ENCODE measurements at regions not wholly inside any gene's neighbourhood (a gene's known extent, or its start where the extent isn't known, plus 50 kb on each side); places are given as distances from the start of the nearest gene placed in this dataset.

DNA sequence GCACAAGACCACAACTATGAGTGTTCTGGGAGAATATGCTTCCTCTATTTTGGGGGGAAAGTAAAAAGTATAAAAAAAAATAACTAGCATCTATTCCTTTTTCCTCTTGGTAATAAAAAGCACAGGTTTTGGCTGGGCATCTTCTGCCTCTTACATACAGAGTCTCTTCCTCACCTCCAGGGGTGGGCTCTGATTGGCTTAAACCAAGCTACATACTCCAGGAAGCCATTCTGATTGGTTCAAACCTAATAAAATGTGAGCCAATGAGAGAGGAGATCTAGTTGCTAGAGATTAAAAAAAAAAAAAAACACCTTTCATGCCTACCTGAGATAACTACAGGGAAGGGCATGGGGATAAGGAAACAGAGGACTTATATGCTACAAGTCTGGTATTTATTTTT, 365.9 kb upstream of the ERCC4 start:
- DNase-seq = no peak

DNA sequence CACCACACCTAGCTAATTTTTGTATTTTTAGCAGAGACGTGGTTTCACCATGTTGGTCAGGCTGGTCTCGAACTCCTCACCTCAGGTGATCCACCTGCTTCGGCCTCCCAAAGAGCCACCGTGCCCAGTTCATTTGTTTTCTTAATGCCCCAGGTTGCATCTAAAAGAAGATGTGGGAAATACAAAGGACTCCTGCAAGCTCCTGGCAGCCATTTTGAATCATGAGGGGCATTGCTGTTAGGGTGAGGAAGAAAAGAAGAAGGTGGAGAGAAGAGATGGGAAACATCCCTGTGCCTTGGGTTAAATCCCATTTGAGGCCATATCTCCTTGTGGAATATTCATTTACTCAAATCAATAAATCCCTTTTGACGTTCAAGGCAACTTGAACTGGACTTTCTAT, 365.3 kb upstream of the ERCC4 start:
- no peak for DNase-seq

DNA sequence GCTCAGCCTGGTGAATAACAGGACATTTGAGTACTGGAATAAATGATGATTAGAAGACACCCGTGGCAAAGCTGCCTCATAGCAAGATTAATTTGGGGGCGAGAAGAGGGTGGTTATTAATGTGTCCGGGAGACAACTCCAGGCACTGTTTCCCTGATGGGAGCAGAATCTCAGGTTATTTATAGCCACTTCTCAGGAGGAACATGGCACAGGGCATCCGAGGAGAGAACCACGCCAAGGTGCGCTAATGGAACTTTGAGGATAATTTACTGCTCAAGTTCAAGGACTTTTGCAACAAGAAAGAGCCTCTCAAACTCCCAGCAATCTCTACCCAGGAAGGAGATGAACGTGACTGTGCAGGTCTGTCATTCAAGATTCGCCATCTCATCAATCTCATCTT, 362.5 kb upstream of the ERCC4 start:
- no peak for DNase-seq

DNA sequence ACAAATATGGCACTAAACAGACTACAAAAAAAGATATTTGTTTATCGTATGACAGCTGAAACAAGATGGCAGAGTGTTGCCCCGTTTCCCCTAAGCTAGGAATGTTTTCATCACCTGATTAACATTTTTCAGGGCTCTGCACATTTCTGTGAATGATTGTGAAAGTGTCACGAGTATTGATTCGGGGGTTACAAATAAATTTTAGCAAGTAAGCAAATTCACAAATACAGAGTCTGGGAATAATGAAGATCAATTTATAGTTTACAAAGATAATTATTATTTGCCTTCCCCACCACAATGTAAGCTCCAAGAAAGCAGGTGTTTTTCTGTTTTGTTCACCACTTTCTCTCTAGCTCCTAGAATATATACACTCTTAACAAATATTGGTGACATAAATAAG, 361.2 kb upstream of the ERCC4 start:
- DNase-seq = no peak

DNA sequence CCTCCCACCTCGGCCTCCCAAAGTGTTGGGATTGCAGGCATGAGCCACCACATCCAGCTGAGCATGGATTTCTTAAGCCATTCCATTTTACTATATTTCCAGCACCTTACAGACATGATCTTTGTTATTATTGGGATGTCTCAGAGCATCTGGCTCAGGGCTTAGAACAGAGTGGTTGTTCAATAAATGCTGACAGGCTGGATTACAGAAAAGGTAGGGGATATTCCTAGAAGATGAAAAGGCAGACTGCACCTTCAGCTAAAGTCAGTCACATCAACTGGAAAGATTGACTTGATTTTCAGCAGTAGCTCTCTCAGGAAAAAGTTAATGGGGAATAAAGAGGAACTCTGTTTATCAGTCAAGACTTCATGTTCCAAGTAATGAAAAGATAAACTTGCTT, 360.3 kb upstream of the ERCC4 start:
- DNase-seq = no peak

DNA sequence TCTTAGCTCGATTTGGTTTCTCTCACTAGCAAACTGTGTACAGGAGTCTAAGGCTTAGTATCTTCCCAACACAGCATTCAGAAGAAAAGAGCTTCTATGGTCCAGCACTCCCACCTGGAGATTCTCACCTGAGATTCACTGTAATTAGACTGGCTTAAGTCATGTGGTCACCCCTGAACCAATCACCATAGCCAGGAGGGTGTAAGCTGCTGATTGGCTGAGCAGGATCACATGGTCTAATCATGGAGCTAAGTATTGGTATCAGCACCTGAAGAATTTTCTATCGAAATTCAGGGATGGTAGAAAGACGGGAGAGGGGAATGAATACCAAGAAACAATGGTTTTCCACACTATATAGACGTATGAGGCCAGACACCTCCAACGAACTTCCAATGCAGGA, 359.8 kb upstream of the ERCC4 start:
- DNase-seq = no peak

DNA sequence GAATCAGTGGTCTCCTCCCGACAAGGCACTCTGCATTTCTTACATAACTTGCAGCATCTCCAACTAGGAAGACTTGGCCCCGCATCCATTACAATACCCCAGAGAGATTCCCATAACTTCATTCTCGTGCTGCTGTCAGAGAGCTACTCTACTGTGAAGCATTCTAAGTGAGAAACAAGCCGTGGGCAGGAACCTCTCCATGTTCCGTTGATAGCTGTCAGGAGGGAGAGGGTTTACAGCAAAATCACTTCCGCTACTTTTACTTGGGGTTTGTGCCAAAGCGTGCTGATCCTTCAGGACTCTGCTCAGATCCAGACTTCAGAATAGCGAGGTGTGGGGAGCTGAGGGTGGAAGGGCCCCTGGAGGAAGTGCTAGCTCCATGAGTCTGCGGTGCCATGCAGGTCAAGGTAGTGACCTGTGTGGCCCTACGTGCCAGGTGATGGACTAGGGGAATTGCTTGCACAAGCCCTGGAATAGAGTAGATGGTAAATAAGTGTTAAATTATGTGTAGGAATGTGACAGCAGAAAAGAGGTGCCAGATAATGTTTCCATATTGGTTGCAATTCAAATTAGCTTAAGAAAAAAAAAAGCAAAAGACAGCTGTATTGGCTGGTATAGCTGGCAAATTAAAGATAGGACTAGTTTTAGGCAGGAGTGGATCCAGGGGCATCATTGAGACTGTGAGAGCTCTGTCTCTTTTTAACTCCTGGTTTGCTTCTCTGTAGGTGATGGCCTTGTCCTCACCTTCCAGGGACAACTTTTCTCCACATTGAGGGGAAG, 358.5 kb upstream of the ERCC4 start:
- no peak for DNase-seq

DNA sequence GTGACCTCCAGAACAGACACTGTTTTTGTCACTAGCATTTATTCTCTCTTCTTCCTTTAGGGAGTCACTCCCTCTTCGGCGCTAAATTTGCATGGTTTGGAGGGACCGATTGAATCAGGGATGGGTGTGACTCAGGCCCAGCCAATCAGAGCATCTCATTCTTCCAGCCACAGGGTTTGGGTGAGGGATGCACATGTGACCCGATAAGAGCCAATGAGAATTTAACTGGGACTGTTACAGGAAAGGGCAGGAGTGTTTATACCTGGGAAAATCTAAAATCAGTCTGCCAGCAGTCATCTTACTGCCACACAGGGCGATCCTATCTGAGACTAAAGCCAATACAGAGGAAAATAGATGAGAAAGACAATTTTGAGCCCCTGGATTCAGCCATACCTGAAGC, 351.2 kb upstream of the ERCC4 start:
- DNase-seq = no peak

DNA sequence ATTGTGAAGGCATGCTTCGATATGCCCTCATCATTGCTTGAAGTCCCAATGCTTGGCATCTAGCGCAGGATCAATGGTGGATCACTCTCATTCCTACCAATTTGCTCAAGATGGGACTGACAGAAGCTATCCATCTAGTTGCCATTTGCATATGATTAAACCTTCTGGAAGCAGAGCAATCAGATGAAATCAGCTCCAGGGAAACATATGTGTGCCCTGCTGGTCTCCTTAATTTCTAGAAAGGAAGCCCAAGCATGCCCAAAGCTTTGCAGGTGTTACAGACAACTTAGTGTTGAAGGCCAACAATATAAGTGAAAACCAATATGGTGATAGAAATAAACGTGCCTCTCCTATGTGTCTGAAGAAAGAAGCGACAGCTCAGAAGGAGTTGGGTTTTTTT, 350.0 kb upstream of the ERCC4 start:
- no peak for DNase-seq

DNA sequence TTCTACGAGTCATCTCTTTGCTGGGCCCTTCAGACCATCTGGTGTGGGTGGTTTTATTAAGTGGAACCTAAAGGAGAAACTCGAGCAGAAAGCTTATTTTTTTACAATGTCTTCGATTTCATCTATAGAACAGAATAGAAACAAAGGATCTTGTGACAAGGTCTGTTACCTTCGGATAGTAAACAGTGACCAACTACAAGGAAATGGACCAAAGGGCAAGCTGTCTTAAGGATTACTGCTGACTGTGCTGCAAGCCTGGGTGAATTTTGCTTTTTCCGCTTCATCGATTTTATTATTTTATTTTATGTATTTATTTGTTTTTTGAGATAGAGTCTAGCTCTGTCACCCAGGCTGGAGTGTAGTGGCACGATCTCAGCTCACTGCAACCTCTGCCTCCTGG, 348.9 kb upstream of the ERCC4 start:
- no peak for DNase-seq

DNA sequence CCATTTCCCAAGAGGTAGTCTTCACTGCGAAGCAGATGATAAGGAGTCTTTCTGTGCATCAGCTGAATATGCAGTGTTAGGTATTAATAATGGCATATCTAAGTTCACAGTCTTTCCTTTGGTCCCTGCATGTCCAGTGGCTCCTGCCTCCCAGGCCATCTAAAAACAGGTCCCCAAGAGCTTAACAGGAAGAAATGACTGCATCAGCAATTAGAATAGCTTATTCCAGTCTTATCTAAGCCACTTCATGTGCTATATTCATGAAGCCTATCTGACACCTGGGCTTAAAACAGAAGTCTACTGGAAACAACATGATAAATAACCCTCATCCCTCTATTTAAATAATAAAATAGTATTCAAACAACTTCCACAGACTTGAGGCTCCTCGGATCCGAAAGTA, 346.1 kb upstream of the ERCC4 start:
- DNase-seq = no peak

DNA sequence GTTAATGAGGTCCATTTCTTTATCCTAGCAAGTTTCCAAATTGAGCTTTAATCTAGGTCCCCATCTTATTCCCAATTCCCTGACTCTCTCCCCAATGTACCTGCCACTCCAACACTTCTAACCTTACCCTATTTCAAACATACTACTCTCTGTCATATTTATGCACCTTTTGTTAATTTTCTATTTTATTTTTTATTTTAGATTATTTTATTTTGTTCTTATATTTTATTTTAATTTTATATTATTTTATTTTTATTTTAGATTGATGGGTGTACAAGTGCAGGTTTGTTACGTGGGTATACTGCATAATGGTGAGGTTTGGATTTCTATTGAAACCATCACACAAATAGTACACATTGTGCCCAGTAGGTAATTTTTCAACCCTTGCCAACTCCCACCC, 333.9 kb upstream of the ERCC4 start:
- no peak for DNase-seq

DNA sequence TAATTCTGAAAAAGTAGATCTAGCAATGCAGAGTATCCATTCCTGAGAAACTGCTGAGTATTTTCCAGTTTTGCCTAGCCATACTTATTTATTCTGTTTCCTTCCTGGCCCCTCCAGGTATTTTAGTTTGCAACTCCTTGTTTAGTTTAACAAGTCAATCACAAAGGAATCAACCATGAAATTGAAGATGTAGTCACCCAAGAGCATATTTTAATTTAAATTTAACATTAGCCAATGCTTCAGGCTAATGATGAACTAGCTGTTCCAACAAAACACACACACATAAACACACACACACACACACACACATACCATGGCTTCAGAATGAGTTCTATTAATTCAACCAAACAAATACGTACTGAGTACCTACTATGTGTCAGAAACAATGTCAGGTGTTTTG, 332.8 kb upstream of the ERCC4 start:
- no peak for DNase-seq

DNA sequence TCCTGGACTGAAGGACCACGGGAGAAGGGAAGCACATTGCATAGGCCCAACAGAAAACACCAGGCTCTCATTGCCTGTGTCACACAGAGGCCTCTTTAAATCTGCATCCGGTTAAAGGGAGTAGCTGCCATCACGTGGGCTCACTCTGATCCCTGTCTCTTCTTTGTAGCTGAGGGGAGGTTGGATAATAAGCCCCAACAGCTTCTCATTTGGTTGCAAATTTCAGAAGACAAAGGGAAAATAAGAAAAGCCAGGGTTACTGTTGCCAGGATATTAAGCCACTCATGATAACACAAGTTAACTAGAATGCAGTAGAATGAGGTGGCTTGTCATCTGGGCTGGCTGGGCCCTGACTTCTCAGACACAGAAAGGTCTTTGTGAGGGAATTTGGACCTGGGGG, 325.1 kb upstream of the ERCC4 start:
- DNase-seq = no peak

DNA sequence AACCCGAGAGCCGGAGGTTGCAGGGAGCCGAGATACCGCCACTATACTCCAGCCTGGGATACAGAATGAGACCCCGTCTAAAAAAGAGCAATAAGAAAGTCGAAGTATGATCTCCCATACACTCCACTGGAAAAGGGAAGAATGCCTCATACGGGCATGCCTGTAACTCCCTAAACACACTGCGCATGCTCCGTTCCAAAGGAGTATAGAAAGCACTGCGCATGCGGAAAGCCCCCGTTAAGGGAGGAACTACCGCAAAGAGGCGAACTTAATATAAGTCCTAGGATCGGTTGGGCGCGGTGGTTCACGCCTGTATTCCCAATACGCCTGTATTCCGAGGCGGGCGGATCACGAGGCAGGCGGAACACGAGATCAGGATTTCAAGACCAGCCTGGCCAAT, 313.1 kb upstream of the ERCC4 start:
- no peak for DNase-seq

DNA sequence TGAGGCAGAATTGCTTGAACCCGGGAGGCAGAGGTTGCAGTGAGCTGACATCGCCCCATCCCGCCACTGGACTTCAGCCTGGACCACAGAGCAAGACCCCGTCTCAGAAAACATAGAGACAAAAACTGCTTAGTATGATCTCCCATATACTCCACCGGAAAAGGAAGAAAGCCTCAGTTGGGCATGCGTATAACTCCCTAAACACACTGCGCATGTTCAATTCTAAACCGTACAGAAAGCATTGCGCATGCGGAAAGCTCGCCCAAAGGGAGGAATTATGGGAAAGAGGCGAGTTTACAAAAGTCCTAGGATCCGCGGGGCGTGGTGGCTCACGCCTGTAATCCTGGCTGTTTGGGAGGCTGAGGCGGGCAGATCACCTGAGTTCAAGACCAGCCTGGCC, 312.7 kb upstream of the ERCC4 start:
- DNase-seq = no peak

DNA sequence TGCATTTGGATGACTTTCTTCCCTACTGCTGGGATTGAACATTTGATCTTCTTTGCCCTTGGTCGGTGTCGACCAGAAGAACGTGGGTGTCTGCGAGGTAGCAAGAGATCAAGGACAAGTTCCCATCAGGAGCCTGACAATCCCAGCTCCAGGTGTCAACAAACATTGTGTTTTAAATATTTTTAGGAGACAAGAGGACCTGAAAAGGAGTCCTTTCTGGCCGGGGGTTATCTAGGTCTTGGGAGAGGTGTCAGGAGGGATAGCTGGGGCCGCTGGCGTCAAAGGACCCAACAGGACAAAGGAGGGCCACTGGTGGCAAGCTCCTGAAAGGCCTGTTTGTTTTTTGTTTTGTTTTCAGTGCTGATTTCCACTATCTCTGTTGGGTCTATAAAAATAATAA, 308.4 kb upstream of the ERCC4 start:
- no peak for DNase-seq

DNA sequence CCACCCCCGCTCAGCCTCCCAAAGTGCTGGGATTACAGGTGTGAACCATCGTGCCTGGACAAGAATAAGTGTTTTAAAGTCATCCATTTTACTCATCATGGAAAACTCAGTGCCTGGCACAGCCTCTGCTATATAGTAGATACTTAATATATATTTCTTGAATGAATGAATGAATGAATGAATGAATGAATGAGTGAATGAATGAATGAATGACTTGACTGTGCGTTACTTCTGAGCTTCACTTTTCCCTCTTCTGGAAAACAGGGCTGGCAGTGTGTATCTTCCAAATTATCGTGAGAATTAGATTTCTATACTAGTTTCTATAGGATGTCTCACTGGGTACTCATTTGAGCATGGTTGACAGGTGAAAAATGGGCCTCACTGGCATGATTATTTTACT, 307.3 kb upstream of the ERCC4 start:
- no peak for DNase-seq

DNA sequence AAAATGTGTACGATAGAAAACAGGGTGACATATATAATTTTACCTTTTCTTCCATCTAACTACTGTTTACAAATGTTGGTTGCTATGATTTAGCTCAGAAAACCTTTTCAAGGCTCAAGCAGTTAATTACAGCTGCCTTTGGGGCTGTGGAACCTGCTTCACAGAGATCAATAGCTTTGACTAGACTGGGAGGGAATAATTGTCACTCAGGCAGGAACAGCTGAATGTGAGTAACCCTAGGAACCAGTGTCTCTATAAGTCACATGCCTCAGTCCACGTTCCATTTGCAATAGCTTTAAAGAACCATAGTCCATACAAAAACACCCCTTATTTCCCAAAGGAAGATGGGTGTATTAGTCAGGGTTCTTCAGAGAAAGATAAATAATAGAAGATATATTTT, 306.8 kb upstream of the ERCC4 start:
- no peak for DNase-seq

DNA sequence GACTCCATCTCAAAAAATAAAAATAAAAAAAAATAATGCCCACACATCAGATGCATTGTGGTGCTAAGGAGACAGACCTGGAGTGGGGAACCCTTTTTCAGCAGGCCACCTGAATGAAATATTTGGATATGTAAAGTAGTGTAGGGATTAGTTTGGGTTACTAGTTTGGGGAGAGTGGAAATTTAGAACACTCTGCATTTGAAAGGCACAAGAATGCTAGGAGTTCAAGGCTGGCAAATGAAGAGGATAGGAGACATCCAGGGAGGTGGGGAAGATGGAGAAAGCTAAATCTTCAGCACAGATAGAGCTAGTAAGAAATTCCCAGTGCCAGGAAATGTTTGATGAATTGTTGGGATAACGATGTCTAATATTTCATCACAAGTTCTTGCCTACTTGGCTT, 298.3 kb upstream of the ERCC4 start:
- DNase-seq = no peak

DNA sequence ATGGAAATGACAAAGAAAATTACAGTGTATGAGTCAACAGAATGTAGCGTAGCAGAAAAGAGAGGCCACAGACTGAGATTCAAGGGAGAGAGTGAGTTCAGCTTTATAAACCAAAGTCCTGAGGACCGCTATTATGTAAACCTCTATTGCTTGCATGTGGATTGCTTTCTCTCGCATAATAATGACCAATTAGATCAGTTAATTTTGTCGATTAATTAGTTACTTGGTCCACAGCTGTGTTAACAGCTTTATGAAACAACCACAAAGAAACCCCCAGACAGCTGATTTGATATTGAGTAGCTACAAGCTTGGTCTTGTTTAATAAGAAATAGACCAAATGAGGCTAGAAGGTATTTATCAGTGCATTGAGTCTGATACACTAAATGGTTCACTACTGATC, 291.8 kb upstream of the ERCC4 start:
- DNase-seq = no peak

DNA sequence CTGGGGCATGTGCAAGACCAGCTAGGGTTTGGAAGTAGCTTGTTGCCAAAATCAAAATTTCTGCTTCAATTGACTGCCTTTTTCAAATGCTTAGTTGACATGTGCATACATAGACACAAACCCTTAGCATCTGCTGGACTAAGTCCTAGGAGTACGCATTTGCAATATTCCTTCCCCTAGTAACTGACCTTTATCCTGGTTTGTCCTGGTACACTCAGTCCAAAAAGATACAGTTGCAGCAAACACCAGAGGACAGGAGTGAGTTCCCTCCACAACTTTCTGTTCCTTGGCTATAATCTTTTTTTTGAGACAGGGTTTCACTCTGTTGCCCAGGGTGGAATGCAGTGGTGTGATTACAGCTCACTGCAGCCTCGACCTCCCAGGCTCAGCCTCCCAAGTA, 290.2 kb upstream of the ERCC4 start:
- DNase-seq = no peak

DNA sequence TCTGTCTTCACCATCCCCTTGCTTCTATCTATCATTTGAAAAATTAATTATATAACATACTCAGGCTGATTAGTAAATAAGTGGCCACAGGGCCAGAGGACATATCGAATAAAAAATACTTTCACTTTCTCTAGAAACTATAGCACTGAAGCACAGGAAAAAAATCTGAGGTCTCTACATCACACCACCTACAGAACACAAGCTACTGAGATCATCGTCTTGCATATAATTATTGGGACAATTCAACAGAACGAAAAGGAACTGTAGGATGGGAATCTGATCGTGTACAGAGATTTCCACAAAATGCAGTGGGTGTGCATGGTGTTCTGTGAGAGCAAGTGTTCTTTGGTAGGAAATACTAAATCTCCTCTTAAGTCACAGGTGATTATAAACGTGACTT, 289.6 kb upstream of the ERCC4 start:
- no peak for DNase-seq

DNA sequence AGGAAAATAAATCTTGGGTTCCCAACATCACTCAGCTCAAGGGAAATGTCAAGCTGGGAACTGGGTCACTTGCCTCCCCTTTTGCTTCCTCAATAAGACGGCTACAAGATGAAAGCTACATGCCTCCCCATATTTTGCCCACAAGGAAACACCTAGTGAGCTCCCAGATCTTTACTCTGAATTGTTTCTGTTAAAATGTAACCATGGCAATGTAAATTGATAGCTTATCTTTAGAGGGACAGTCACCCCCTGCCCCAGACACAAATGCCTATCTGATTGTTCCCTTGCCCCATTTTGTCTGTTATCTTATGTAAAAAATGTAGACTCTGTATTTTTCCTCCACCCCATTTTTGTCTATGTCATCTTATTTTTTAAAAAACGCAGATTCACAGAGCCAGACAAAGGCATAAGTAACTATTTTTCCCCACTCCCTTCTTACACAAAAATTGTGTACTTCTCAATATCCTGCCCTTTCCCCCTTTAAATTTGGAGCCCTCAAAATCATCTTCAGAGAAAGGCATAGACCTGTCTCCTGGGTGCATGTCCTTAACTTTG, 288.7 kb upstream of the ERCC4 start:
- DNase-seq = no peak

DNA sequence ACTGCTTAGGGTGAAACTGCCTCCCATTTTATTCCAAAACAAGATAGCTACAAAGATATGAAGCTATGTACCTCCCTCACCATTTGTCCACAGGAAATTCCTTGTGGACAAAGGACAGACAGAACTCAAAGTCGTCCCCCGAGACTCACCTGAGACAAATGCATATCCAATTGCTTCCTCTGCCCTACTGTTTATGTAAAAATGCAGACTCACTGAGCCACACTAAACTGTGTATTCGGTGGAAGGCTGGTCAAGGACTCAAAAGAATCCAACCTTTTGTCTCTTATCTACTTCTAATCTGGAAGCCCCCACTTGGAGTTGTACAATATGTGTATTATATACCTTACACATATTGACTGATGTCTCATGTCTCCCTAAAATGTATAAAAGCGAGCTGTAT, 288.0 kb upstream of the ERCC4 start:
- no peak for DNase-seq
